HCT116 (cell line): ENCODE measurements at regions not wholly inside any gene's neighbourhood (a gene's known extent, or its start where the extent isn't known, plus 50 kb on each side); places are given as distances from the start of the nearest gene placed in this dataset.
A peak's percentile ranks its signal among the peaks of the same experiment; 100 is the strongest.

ENCODE experiments used
- ATAC-seq: fragments of 200-7000 bp; cut with Tn5 transposase; 2 replicates; pipeline ENCODE4 v1.9.1; 2020; ENCODE audit warnings: mild to moderate bottlenecking, moderate library complexity
- BruUV-seq: library from RNA; stranded (reverse); fragments of 400-500 nt; replicated peaks from 2 replicates; lab custom pipeline; 2021; lab: Mats Ljungman, UMichigan
- CTCF ChIA-PET: fragments of 300-600 bp; sonication (Branson Sonifier 250); formaldehyde crosslinking; loops from one replicate; lab custom pipeline; 2021; ENCODE audit warnings: antibody characterized with exemption; lab: Charles Lee
- POLR2A ChIA-PET: fragments of 300-600, 350-600 bp; sonication (Branson Sonifier 250); formaldehyde crosslinking; loops from one replicate; lab custom pipeline; 2021; ENCODE audit warnings: antibody characterized with exemption; lab: Charles Lee
- RAD21 ChIA-PET, 2 experiments: fragments of 300-600 bp; sonication (Branson Sonifier 250); formaldehyde crosslinking; loops; one replicate each; lab custom pipeline; 2023; ENCODE audit warnings: low total read pairs in 2 of 2; ENCODE audit not compliant: uncharacterized antibody in 2 of 2, unreplicated experiment in 2 of 2, low non-redundant PET in 1 of 2; lab: Charles Lee
- DNase-seq: peaks from one replicate; pipeline ENCODE4 v3.0.0-alpha.2; 2010; ENCODE audit warnings: low read depth, low spot score
- H2AFZ ChIP-seq: fragments of 200-600 bp; shearing (Covaris generic), sonication (generic); 2 replicates; pipeline ENCODE4 v1.6.1; 2017; ENCODE audit warnings: low read depth, mixed run types, mixed read lengths, antibody characterized with exemption, low read length; ENCODE audit not compliant: poor library complexity, severe bottlenecking
- H3K27ac ChIP-seq: 2 replicates; pipeline ENCODE4 v1.5.1; 2012; ENCODE audit warnings: low read depth, low read length
- H3K27me3 ChIP-seq: fragments of 200-600 bp; sonication (generic); 2 replicates; pipeline ENCODE4 v1.6.1; 2016; ENCODE audit warnings: mixed run types, low read length, mixed read lengths; ENCODE audit not compliant: insufficient read depth
- H3K36me3 ChIP-seq, 2 experiments: fragments of 200-500 bp in 1 of 2; fragments of 200-600 bp in 1 of 2; sonication (Bioruptor generic) in 1 of 2; sonication (generic) in 1 of 2; 2 replicates each; pipeline versions ENCODE4 v1.5.1 to v1.6.1; 2014 to 2016; ENCODE audit warnings: low read length in 2 of 2, inconsistent platforms in 1 of 2, mixed read lengths in 1 of 2, mixed run types in 1 of 2; ENCODE audit not compliant: insufficient read depth in 2 of 2, control insufficient read depth in 1 of 2
- H3K4me1 ChIP-seq, 2 experiments: fragments of 200-600 bp in 1 of 2; sonication (generic) in 1 of 2; 2 replicates each; pipeline versions ENCODE4 v1.5.1 to v1.6.1; 2012 to 2017; ENCODE audit warnings: low read length in 2 of 2, inconsistent platforms in 1 of 2, mild to moderate bottlenecking in 1 of 2, mixed read lengths in 1 of 2, mixed run types in 1 of 2, moderate library complexity in 1 of 2; ENCODE audit not compliant: insufficient read depth in 2 of 2, control insufficient read depth in 1 of 2
- H3K4me2 ChIP-seq: fragments of 200-600 bp; sonication (generic); 2 replicates; pipeline ENCODE4 v1.6.1; 2017; ENCODE audit warnings: mixed run types, low read length, mixed read lengths
- H3K4me3 ChIP-seq, 2 experiments: fragments of 200-600 bp in 1 of 2; sonication (generic) in 1 of 2; replicated peaks in 1 of 2; 2 replicates each; pipeline ENCODE4 v1.5.1; 2011 to 2016; ENCODE audit warnings: low read length in 2 of 2, control low read depth in 1 of 2, low read depth in 1 of 2, mild to moderate bottlenecking in 1 of 2, mixed read lengths in 1 of 2, mixed run types in 1 of 2
- H3K79me2 ChIP-seq: fragments of 200-600 bp; sonication (generic); 2 replicates; pipeline ENCODE4 v1.6.1; 2017; ENCODE audit warnings: mild to moderate bottlenecking, mixed run types, low read length, moderate library complexity, mixed read lengths; ENCODE audit not compliant: insufficient read depth
- H3K9ac ChIP-seq: fragments of 200-600 bp; sonication (generic); 2 replicates; pipeline ENCODE4 v1.6.1; 2016; ENCODE audit warnings: low read length, mixed read lengths
- H3K9me2 ChIP-seq: fragments of 200-600 bp; sonication (generic), shearing (Covaris generic); 2 replicates; pipeline ENCODE4 v1.6.1; 2017; ENCODE audit warnings: mixed run types, mild to moderate bottlenecking, moderate library complexity; ENCODE audit not compliant: insufficient read depth
- H3K9me3 ChIP-seq, 2 experiments: fragments of 200-500 bp in 1 of 2; fragments of 200-600 bp in 1 of 2; sonication (Bioruptor generic) in 1 of 2; sonication (generic) in 1 of 2; 2 replicates each; pipeline ENCODE4 v1.6.1; 2014 to 2017; ENCODE audit warnings: low read length in 2 of 2, mixed read lengths in 2 of 2, inconsistent platforms in 1 of 2, low read depth in 1 of 2, mild to moderate bottlenecking in 1 of 2, mixed run types in 1 of 2, moderate library complexity in 1 of 2; ENCODE audit not compliant: control insufficient read depth in 1 of 2, insufficient read depth in 1 of 2
- H4K20me1 ChIP-seq: fragments of 200-600 bp; sonication (generic), shearing (Covaris generic); 2 replicates; pipeline ENCODE4 v1.6.1; 2017; ENCODE audit warnings: mixed run types, mild to moderate bottlenecking, moderate library complexity; ENCODE audit not compliant: insufficient read depth
- CEBPB ChIP-seq: IDR thresholded peaks from 2 replicates; pipeline ENCODE4 v1.6.1; 2012; ENCODE audit warnings: low read depth
- CTCF ChIP-seq, 3 experiments: fragments of 200-600 bp in 1 of 3; sonication (generic) in 1 of 3; IDR thresholded peaks in 2 of 3; conservative IDR thresholded peaks in 1 of 3; 2 replicates each; pipeline ENCODE4 v1.5.1; 2012 to 2017; ENCODE audit warnings: low read depth in 2 of 3, low read length in 2 of 3, antibody characterized with exemption in 1 of 3, borderline replicate concordance in 1 of 3, control low read depth in 1 of 3, mild to moderate bottlenecking in 1 of 3, mixed read lengths in 1 of 3, mixed run types in 1 of 3, moderate library complexity in 1 of 3; ENCODE audit not compliant: insufficient read depth in 1 of 3
- EGR1 ChIP-seq: IDR thresholded peaks from 2 replicates; pipeline ENCODE4 v1.6.1; 2012; ENCODE audit warnings: low read depth
- ELF1 ChIP-seq: IDR thresholded peaks from 2 replicates; pipeline ENCODE4 v1.6.1; 2012; ENCODE audit warnings: low read depth, borderline replicate concordance
- EZH2phosphoT487 ChIP-seq: fragments of 200-600 bp; IDR thresholded peaks from 2 replicates; pipeline ENCODE4 v1.6.1; 2018; ENCODE audit warnings: antibody characterized with exemption, borderline replicate concordance
- FOSL1 ChIP-seq: IDR thresholded peaks from 2 replicates; pipeline ENCODE4 v1.6.1; 2012; ENCODE audit warnings: low read depth
- JUND ChIP-seq: IDR thresholded peaks from 2 replicates; pipeline ENCODE4 v1.6.1; 2012
- MAX ChIP-seq: IDR thresholded peaks from 2 replicates; pipeline ENCODE4 v1.6.1; 2012
- POLR2A ChIP-seq: IDR thresholded peaks from 2 replicates; pipeline ENCODE4 v1.7.0; 2011; ENCODE audit warnings: borderline replicate concordance; ENCODE audit not compliant: insufficient read depth, insufficient read length; ENCODE audit errors: extremely low read depth
- POLR2AphosphoS5 ChIP-seq: IDR thresholded peaks from 2 replicates; pipeline ENCODE4 v1.6.1; 2011; ENCODE audit warnings: mild to moderate bottlenecking, low read depth, low read length, moderate library complexity
- REST ChIP-seq: IDR thresholded peaks from 2 replicates; pipeline ENCODE4 v1.6.1; 2012; ENCODE audit warnings: low read depth
- SIN3A ChIP-seq: IDR thresholded peaks from 2 replicates; pipeline ENCODE4 v1.6.1; 2012; ENCODE audit warnings: low read depth
- SRF ChIP-seq: IDR thresholded peaks from 2 replicates; pipeline ENCODE4 v1.6.1; 2012; ENCODE audit warnings: low read depth
- TCF7L2 ChIP-seq: IDR thresholded peaks from 2 replicates; pipeline ENCODE4 v1.7.0; 2011; ENCODE audit warnings: borderline replicate concordance, inconsistent platforms; ENCODE audit not compliant: insufficient read depth, insufficient read length; ENCODE audit errors: extremely low read depth
- YY1 ChIP-seq: IDR thresholded peaks from 2 replicates; pipeline ENCODE4 v1.6.1; 2011; ENCODE audit warnings: low read length, low read depth, moderate library complexity, mild to moderate bottlenecking; ENCODE audit not compliant: insufficient replicate concordance; ENCODE audit errors: extremely low read depth
- ZNF274 ChIP-seq: fragments of 200-500 bp; sonication (Bioruptor generic); IDR thresholded peaks from 2 replicates; pipeline ENCODE4 v1.6.1; 2014; ENCODE audit warnings: mild to moderate bottlenecking, low read depth, low read length, inconsistent platforms
- intact Hi-C: fragments of 100-400 bp; cut with micrococcal nuclease; formaldehyde crosslinking; loops from 2 replicates; pipeline ENCODE4 v1.10.0; 2022

GRCh38 chr1:189007824-189008223 lies 1469.8 kb downstream of the BRINP3 start:
- H3K36me3 ChIP-seq: no peaks in the 10 kb centered on the region
- ATAC-seq (no peak), DNase-seq (no peak)
- CTCF ChIA-PET: no interaction called here
- H3K27me3 ChIP-seq: no peaks in the 10 kb centered on the region
- H4K20me1 ChIP-seq: no peaks in the 10 kb centered on the region
- no peaks in the 10 kb centered on the region for H3K4me1 ChIP-seq
- RAD21 ChIA-PET: no interaction called here
- intact Hi-C loops: no loop called here
- TF ChIP-seq MAX (no peak), CTCF (IDR thresholded peaks at IDR 0.05 in 2 of 3, conservative IDR thresholded peaks at IDR 0.05 in 1 of 3; ENCODE audit: borderline replicate concordance in 1 of 3, insufficient read depth in 1 of 3, low read depth in 2 of 3, low read length in 2 of 3) (no peak), JUND (no peak), TCF7L2 (no peak), SRF (no peak), EGR1 (no peak), ZNF274 (no peak), SIN3A (no peak), POLR2AphosphoS5 (no peak), EZH2phosphoT487 (no peak), CEBPB (no peak), YY1 (no peak), FOSL1 (no peak), POLR2A (no peak), REST (no peak), ELF1 (no peak)
- H3K4me3 ChIP-seq: no peak overlapping the region
- H3K4me2 ChIP-seq: no peak overlapping the region
- H3K9me3 ChIP-seq: no peaks in the 10 kb centered on the region
- no peaks in the 10 kb centered on the region for H3K9me2 ChIP-seq
- no peak overlapping the region for H3K27ac ChIP-seq
- H3K9ac ChIP-seq: no peak overlapping the region
- POLR2A ChIA-PET: no interaction called here
- BruUV-seq: no TSS peak
- no peaks in the 10 kb centered on the region for H3K79me2 ChIP-seq
- peak overlapping the region; percentile 19 for H2AFZ ChIP-seq
